CD4-positive, alpha-beta memory T cell (primary cell): ENCODE measurements at regions not wholly inside any gene's neighbourhood (a gene's known extent, or its start where the extent isn't known, plus 50 kb on each side); places are given as distances from the start of the nearest gene placed in this dataset.

Experiments used
- CTCF ChIA-PET: fragments of 350-600 bp; sonication (Branson Sonifier 250); formaldehyde crosslinking; loops from one replicate; lab custom pipeline; 2021; ENCODE audit warnings: inconsistent platforms; ENCODE audit not compliant: partially characterized antibody; lab: Charles Lee
- POLR2A ChIA-PET: fragments of 350-600 bp; sonication (Branson Sonifier 250); formaldehyde crosslinking; loops from one replicate; lab custom pipeline; 2021; ENCODE audit not compliant: partially characterized antibody; lab: Charles Lee
- DNase-seq, 5 donors: peaks; one replicate each; pipeline versions ENCODE4 v3.0.0 to v3.0.0-alpha.2; 2020 to 2022; ENCODE audit warnings: mixed read lengths in 1 of 5
- H3K27ac ChIP-seq: one replicate; pipeline ENCODE4 v1.7.0; 2013; ENCODE audit warnings: low read depth, low read length
- H3K27me3 ChIP-seq: 2 replicates; pipeline ENCODE4 v1.7.0; 2013; ENCODE audit warnings: mild to moderate bottlenecking, low read length, moderate library complexity; ENCODE audit not compliant: insufficient read depth
- H3K36me3 ChIP-seq: 2 replicates; pipeline ENCODE4 v1.7.0; 2013; ENCODE audit warnings: mild to moderate bottlenecking, low read length, moderate library complexity; ENCODE audit not compliant: insufficient read depth
- H3K4me1 ChIP-seq: 2 replicates; pipeline ENCODE4 v1.7.0; 2013; ENCODE audit warnings: mild to moderate bottlenecking, low read length, moderate library complexity; ENCODE audit not compliant: insufficient read depth
- H3K4me3 ChIP-seq, 2 donors: one replicate each; pipeline ENCODE4 v1.7.0; 2013; ENCODE audit warnings: low read length in 2 of 2, mild to moderate bottlenecking in 1 of 2
- H3K9me3 ChIP-seq, 2 donors: one replicate each; pipeline ENCODE4 v1.7.0; 2013; ENCODE audit warnings: low read length in 2 of 2, control low read depth in 1 of 2; ENCODE audit not compliant: control insufficient read depth in 1 of 2
- H3K27ac Mint-ChIP-seq, 7 donors: one replicate each; pipeline ENCODE4 v1.8.0; 2020 to 2021; ENCODE audit warnings: mixed read lengths in 7 of 7, mild to moderate bottlenecking in 6 of 7, inconsistent platforms in 3 of 7, moderate library complexity in 3 of 7
- H3K27me3 Mint-ChIP-seq, 2 donors: one replicate each; pipeline ENCODE4 v1.8.0; 2020 to 2021; ENCODE audit warnings: mixed read lengths in 2 of 2
- H3K36me3 Mint-ChIP-seq, 2 donors: one replicate each; pipeline ENCODE4 v1.8.0; 2020 to 2021; ENCODE audit warnings: mixed read lengths in 2 of 2, inconsistent platforms in 1 of 2, mild to moderate bottlenecking in 1 of 2
- H3K4me1 Mint-ChIP-seq, 4 donors: one replicate each; pipeline ENCODE4 v1.8.0; 2020 to 2021; ENCODE audit warnings: mixed read lengths in 4 of 4, mild to moderate bottlenecking in 1 of 4
- H3K4me3 Mint-ChIP-seq, 8 donors: one replicate each; pipeline ENCODE4 v1.8.0; 2020 to 2021; ENCODE audit warnings: mixed read lengths in 8 of 8, mild to moderate bottlenecking in 7 of 8, moderate library complexity in 6 of 8, inconsistent platforms in 3 of 8
- H3K9me3 Mint-ChIP-seq, 8 donors: one replicate each; pipeline ENCODE4 v1.8.0; 2020 to 2021; ENCODE audit warnings: mixed read lengths in 8 of 8, mild to moderate bottlenecking in 5 of 8, inconsistent platforms in 3 of 8, moderate library complexity in 1 of 8
- intact Hi-C: fragments of 100-400 bp; cut with micrococcal nuclease; formaldehyde crosslinking; loops from one replicate; pipeline ENCODE4 v1.15.1; 2023

DNA sequence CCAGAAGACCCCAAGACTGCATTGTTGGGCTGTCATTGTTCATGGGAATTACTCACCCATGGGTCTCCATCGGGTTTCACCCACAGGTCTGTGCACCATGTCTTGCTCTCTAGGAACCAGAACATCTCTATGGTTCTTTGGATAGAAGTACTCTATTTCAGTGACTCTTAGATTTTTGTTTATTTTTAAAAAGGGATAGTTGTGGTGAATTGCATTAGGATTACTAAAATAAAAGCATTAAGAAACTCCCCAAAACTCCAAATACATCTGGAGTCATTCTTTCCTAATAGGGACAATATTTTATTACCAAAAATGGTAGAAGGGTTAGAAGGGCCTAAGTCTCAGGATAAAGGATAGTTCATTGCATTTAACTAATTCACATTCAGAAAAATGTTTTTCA, 166.9 kb upstream of the TNFAIP3 start:
- POLR2A ChIA-PET = interaction anchor here (1.7 kb wide), 1 partner anchor 8 kb away, joined by 6 read pairs; no protein-coding TSS in a partner anchor
- Histone ChIP-seq H3K4me1 (peaks cover 22% of the 10 kb centered on the region), H3K9me3 (no peaks in the 10 kb centered on the region), H3K27me3 (no peaks in the 10 kb centered on the region), H3K27ac (no peak overlapping the region), H3K4me3 (no peak overlapping the region), H3K36me3 (no peaks in the 10 kb centered on the region)
- no peak overlapping the region for H3K4me3 Mint-ChIP-seq
- no peak overlapping the region for H3K27ac Mint-ChIP-seq
- intact Hi-C loops = loop anchor here (10.0 kb wide), 1 partner anchor 705 kb away; the partner anchor contains the start of gene HEBP2
- H3K36me3 Mint-ChIP-seq = no peaks in the 10 kb centered on the region
- H3K27me3 Mint-ChIP-seq = peaks cover 0 to 8% of the 10 kb centered on the region in 2 donors
- DNase-seq = no peak
- CTCF ChIA-PET = interaction anchor here (1.4 to 3.2 kb wide), 6 partner anchors 9 to 307 kb away, joined by 3 to 15 read pairs (median 10); no protein-coding TSS in a partner anchor
- H3K9me3 Mint-ChIP-seq = no peaks in the 10 kb centered on the region
- peaks cover 12 to 26% (median 19%) of the 10 kb centered on the region in 4 donors for H3K4me1 Mint-ChIP-seq

DNA sequence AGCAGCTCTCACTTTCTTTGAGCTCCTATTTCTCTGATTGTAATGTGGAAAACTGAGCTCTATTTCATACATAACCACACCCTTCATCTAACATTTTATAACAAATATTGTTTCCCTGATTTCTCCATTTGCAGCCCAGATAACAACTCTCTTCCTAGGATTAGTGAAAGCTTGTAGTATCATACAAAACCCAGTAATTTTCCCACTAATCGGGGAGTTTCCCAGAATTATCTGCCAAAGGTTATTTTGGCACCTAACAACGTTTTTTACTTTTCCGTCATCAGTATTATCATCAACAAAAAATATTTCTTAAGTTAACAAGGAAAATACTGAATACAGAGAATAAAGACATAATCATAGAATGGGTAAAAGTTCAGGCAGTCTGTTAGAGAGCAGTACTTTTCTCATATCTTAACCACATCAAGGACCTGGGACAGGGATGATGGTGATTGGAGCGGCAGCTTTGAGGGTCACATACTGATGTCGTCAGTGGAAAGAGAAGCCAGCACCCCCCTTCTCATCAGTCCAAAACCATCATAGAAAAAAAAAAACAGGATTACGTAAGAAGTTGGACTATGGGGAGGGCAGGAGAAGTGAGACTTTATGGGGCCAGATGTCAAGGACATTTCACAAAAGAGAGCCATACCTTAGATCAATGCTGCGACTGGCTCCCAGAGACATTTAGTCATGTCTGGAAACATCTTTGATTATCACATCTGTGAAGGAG, 166.1 kb upstream of the TNFAIP3 start:
- Mint-ChIP-seq H3K27me3 (peaks cover 0 to 5% of the 10 kb centered on the region in 2 donors), H3K4me1 (peaks cover 19 to 33% (median 26%) of the 10 kb centered on the region in 4 donors), H3K9me3 (no peaks in the 10 kb centered on the region), H3K36me3 (no peaks in the 10 kb centered on the region), H3K4me3 (no peak overlapping the region), H3K27ac (no peak overlapping the region)
- DNase-seq = no peak
- no peaks in the 10 kb centered on the region for H3K9me3 ChIP-seq
- no peaks in the 10 kb centered on the region for H3K36me3 ChIP-seq
- CTCF ChIA-PET = interaction anchor here (1.0 to 3.2 kb wide), 3 partner anchors 98 to 306 kb away, joined by 3 to 15 read pairs (median 14); no protein-coding TSS in a partner anchor
- intact Hi-C loops = loop anchor here (10.0 kb wide), 1 partner anchor 704 kb away; the partner anchor contains the start of gene HEBP2
- H3K27ac ChIP-seq = no peak overlapping the region
- peaks cover 29% of the 10 kb centered on the region for H3K4me1 ChIP-seq
- no peaks in the 10 kb centered on the region for H3K27me3 ChIP-seq
- POLR2A ChIA-PET = no interaction called here
- H3K4me3 ChIP-seq = no peak overlapping the region

DNA sequence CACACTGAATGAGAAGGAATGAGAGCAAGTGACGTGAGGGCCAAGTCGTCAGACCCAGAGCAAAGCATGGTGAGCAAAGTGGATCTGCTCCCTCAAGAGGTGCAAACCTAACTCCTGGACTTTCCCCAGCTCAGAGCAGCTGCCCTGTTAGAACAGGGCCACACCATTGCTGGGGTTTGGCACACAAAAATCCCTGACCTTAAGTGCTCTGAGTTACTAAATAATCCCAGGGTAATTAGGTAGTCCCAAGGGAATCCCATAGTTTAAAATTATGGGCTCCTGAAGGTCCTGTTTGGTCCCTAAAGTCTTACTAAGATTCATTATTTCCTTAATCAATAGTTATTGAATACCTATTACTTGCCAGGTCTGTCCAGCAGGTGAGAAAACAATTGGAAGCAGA, 165.1 kb upstream of the TNFAIP3 start:
- H3K9me3 ChIP-seq = no peaks in the 10 kb centered on the region
- H3K4me3 Mint-ChIP-seq = no peak overlapping the region
- H3K9me3 Mint-ChIP-seq = no peaks in the 10 kb centered on the region
- peaks cover 21 to 44% (median 35%) of the 10 kb centered on the region in 4 donors for H3K4me1 Mint-ChIP-seq
- H3K27me3 Mint-ChIP-seq = peaks cover 0 to 5% of the 10 kb centered on the region in 2 donors
- H3K4me3 ChIP-seq = no peak overlapping the region
- peaks cover 39% of the 10 kb centered on the region for H3K4me1 ChIP-seq
- no peaks in the 10 kb centered on the region for H3K27me3 ChIP-seq
- ChIA-PET CTCF (no interaction called here), POLR2A (no interaction called here)
- no peak overlapping the region for H3K27ac ChIP-seq
- H3K36me3 Mint-ChIP-seq = no peaks in the 10 kb centered on the region
- no peaks in the 10 kb centered on the region for H3K36me3 ChIP-seq
- H3K27ac Mint-ChIP-seq = no peak overlapping the region
- intact Hi-C loops = loop anchor here (10.0 kb wide), 1 partner anchor 703 kb away; the partner anchor contains the start of gene HEBP2
- no peak for DNase-seq

GRCh38 chr6:137702791-137703424, 164.2 kb upstream of the TNFAIP3 start:
- Mint-ChIP-seq H3K27me3 (peaks cover 0 to 5% of the 10 kb centered on the region in 2 donors), H3K36me3 (no peaks in the 10 kb centered on the region), H3K4me3 (no peak overlapping the region), H3K27ac (peak overlapping the region in 2 of 7 donors; percentile 4 to 63), H3K9me3 (no peaks in the 10 kb centered on the region), H3K4me1 (peaks cover 24 to 49% (median 39%) of the 10 kb centered on the region in 4 donors)
- Histone ChIP-seq H3K36me3 (no peaks in the 10 kb centered on the region), H3K4me1 (peaks cover 48% of the 10 kb centered on the region), H3K9me3 (no peaks in the 10 kb centered on the region), H3K4me3 (no peak overlapping the region), H3K27ac (no peak overlapping the region), H3K27me3 (no peaks in the 10 kb centered on the region)
- intact Hi-C loops = loop anchor here (10.0 kb wide), 1 partner anchor 702 kb away; the partner anchor contains the start of gene HEBP2
- ChIA-PET POLR2A (no interaction called here), CTCF (no interaction called here)
- DNase-seq = peak in 1 of 5 donors; percentile 31

DNA sequence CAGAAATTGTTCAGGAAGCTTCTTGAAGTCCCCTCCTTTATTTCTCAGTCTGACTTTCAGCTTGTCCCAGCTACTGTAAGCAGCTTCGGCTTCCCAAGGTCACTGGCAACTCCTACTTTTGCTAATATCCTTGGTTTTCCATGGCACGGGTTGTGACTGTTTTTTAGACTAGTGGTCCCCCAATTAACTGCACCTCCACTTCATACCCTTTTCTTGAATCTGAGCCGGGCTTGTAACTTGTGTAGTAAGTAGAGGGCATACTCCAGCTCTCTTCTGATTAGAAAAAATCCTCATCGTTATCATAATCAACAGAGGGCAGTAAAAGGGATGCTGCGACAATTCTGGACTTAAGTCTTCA, 162.3 kb upstream of the TNFAIP3 start:
- Mint-ChIP-seq H3K36me3 (peaks cover 0 to 4% of the 10 kb centered on the region in 2 donors), H3K27me3 (peaks cover 0 to 5% of the 10 kb centered on the region in 2 donors), H3K9me3 (peaks cover 0 to 1% (median 0%) of the 10 kb centered on the region in 8 donors), H3K4me3 (no peak overlapping the region), H3K27ac (peak overlapping the region in 3 of 7 donors; percentile 20 to 99 (median 93)), H3K4me1 (peaks cover 27 to 49% (median 41%) of the 10 kb centered on the region in 4 donors)
- peaks cover 48% of the 10 kb centered on the region for H3K4me1 ChIP-seq
- H3K27me3 ChIP-seq = no peaks in the 10 kb centered on the region
- H3K36me3 ChIP-seq = no peaks in the 10 kb centered on the region
- POLR2A ChIA-PET = interaction anchor here (0.7 to 3.8 kb wide), 2 partner anchors 13 to 162 kb away, joined by 4 to 20 read pairs; partner anchors contain the start of gene TNFAIP3
- no peak for DNase-seq
- H3K9me3 ChIP-seq = no peaks in the 10 kb centered on the region
- no peak overlapping the region for H3K27ac ChIP-seq
- intact Hi-C loops = loop anchor here (1.0 to 10.0 kb wide), 2 partner anchors 271 to 700 kb away; partner anchors contain the start of gene HEBP2
- no peak overlapping the region for H3K4me3 ChIP-seq
- CTCF ChIA-PET = interaction anchor here (0.7 to 3.9 kb wide), 19 partner anchors 9 to 404 kb away, joined by 3 to 74 read pairs (median 6); partner anchors contain the start of gene TNFAIP3

DNA sequence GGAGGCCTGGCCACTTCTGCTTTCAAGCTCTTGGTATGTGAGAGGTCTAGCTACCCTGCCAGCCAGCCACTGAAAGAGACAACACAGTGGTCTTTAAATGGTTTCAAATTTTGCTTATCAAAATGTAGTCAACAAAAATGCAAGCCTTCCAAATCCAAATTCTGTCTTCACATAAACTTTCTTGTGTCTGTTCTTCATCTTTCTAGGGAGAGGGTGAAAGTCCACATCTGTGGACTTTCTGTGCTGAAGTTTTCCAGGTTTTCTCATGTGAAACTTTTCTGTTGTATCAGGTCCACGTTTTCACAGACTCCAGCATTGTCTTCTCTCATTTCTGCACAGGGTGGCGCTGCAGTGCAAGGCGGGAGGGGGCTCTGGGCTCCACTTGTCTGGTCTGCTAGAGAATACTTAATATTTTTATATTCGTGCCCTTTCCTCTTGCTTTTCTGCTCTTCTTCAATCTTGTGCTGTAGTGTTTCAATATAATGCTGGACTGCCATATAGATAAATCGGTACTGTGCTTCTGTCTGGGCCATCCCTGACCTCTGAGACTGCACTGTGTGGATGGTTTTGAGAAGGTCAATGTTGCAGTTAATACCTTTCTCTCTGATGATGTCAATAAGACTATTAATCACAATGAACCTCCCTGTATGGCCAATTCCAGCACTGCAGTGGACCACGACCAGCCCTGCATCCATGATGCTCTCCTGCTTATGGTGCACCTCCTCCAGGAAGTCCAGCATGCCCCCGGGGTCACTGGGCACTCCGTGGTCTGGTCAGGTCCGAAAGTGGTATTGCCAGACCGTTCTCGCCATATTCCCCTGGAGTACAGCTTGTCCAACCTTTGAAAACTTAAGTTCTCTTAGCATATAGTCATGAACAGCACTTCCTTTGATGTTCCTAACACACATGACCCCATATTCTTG, 161.6 kb upstream of the TNFAIP3 start:
- Mint-ChIP-seq H3K36me3 (peaks cover 0 to 4% of the 10 kb centered on the region in 2 donors), H3K27ac (peak overlapping the region in 6 of 7 donors; percentile 93 to 99 (median 98)), H3K9me3 (peaks cover 0 to 1% (median 0%) of the 10 kb centered on the region in 8 donors), H3K4me1 (peaks cover 31 to 55% (median 47%) of the 10 kb centered on the region in 4 donors), H3K27me3 (peaks cover 0 to 5% of the 10 kb centered on the region in 2 donors), H3K4me3 (peak overlapping the region in 2 of 8 donors; percentile 22 to 31)
- Histone ChIP-seq H3K27ac (peak overlapping the region; percentile 77), H3K36me3 (no peaks in the 10 kb centered on the region), H3K27me3 (no peaks in the 10 kb centered on the region), H3K9me3 (no peaks in the 10 kb centered on the region), H3K4me1 (peaks cover 55% of the 10 kb centered on the region), H3K4me3 (no peak overlapping the region)
- intact Hi-C loops = loop anchor here (1.0 to 10.0 kb wide), 2 partner anchors 270 to 699 kb away; partner anchors contain the start of gene HEBP2
- CTCF ChIA-PET = interaction anchor here (0.7 to 3.9 kb wide), 24 partner anchors 10 to 403 kb away, joined by 3 to 74 read pairs (median 6); partner anchors contain the start of gene TNFAIP3
- DNase-seq = peak; percentile 70 to 77 (median 75)
- POLR2A ChIA-PET = interaction anchor here (0.7 to 3.8 kb wide), 4 partner anchors 12 to 162 kb away, joined by 3 to 20 read pairs (median 4); partner anchors contain the start of gene TNFAIP3
